ENCODE measurements at regions not wholly inside any gene's neighbourhood (a gene's known extent, or its start where the extent isn't known, plus 50 kb on each side); places are given as distances from the start of the nearest gene placed in this dataset.
A peak's percentile ranks its signal among the peaks of the same experiment; 100 is the strongest.
"Not testable (repeated sequence)": the region's sequence is repeated elsewhere in the genome, so short reads cannot be mapped to it uniquely, and the experiment has no call there.

DNA sequence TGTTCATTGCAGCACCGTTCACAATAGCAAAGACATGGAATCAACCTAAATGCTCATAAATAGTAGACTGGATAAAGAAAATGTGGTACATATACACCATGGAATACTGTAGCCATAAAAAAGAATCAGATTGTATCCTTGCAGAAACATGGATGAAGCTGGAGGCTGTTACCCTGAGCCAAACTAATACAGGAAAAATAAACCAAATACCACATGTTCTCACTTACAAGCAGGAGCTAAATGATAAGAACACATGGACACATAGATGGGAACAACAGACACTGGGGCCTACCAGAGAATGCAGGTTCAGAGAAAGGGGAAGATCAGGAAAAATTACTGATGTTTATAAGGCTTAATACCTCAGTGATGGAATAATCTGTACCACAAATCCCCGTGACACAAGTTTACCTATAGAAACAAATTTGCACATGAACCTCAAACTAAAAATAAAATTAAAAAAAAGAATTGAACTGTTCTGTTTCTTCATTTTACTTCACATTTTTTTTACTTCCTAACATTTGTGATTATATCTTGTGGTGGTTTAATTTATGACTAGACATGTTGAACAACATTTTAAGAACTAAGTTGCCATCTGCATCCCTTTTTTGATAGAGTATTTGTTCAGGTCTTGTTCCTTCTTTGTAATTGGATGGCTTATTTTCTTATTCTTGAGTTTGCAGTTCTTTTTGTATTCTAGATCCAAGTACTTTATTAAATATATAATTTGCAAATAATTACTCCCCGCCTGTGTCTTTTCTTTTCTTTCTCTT is 835.2 kb downstream of the FSCB start:
- no peaks in the 10 kb centered on the region for H3K9me3 ChIP-seq
- DNase-seq, result no peak
- 89 to 91% methylated on average over 3 of the region's 3 CpGs for WGBS, 2 donors
- no peak for FAIRE-seq
- H3K27ac ChIP-seq, result no peak overlapping the region
- no peaks in the 10 kb centered on the region for H3K4me1 ChIP-seq
- no peaks in the 10 kb centered on the region for H3K36me3 ChIP-seq
- intact Hi-C loops (cut with DNase I), result no loop called here
- ATAC-seq, result no peak
- TF ChIP-seq, protein P1, sequence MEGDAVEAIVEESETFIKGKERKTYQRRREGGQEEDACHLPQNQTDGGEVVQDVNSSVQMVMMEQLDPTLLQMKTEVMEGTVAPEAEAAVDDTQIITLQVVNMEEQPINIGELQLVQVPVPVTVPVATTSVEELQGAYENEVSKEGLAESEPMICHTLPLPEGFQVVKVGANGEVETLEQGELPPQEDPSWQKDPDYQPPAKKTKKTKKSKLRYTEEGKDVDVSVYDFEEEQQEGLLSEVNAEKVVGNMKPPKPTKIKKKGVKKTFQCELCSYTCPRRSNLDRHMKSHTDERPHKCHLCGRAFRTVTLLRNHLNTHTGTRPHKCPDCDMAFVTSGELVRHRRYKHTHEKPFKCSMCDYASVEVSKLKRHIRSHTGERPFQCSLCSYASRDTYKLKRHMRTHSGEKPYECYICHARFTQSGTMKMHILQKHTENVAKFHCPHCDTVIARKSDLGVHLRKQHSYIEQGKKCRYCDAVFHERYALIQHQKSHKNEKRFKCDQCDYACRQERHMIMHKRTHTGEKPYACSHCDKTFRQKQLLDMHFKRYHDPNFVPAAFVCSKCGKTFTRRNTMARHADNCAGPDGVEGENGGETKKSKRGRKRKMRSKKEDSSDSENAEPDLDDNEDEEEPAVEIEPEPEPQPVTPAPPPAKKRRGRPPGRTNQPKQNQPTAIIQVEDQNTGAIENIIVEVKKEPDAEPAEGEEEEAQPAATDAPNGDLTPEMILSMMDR (IDR thresholded peaks at IDR 0.05), result no peak
- no peaks in the 10 kb centered on the region for H3K27me3 ChIP-seq
- H3K4me3 ChIP-seq, result no peak overlapping the region

DNA sequence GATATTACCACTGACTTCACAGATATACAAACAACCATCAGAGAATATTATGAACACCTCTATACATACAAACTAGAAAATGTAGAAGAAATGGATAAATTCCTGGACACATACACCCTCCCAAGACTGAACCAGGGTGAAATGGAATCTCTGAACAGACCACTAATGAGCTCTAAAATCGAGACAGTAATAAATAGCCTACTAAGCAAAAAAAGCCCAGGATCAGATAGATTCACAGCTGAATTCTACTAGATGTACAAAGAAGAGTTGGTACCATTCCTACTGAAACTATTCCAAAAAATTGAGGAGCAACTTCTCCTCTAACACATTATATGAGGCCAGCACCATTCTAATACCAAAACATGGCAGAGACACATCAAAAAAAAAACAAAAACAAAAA is 837.7 kb downstream of the FSCB start:
- 44 to 47% methylated on average over 1 of the region's 1 CpG for WGBS, 2 donors
- no peak for ATAC-seq
- no peak for FAIRE-seq
- H3K4me1 ChIP-seq, result peaks cover 0 to 3% (median 2%) of the 10 kb centered on the region in 3 donors
- H3K9me3 ChIP-seq, result no peaks in the 10 kb centered on the region
- H3K36me3 ChIP-seq, result no peaks in the 10 kb centered on the region
- H3K27ac ChIP-seq, result no peak overlapping the region
- H3K4me3 ChIP-seq, result no peak overlapping the region
- TF ChIP-seq, protein P1 (IDR thresholded peaks at IDR 0.05), result no peak
- H3K27me3 ChIP-seq, result no peaks in the 10 kb centered on the region
- DNase-seq, result no peak
- intact Hi-C loops (cut with DNase I), result no loop called here

DNA sequence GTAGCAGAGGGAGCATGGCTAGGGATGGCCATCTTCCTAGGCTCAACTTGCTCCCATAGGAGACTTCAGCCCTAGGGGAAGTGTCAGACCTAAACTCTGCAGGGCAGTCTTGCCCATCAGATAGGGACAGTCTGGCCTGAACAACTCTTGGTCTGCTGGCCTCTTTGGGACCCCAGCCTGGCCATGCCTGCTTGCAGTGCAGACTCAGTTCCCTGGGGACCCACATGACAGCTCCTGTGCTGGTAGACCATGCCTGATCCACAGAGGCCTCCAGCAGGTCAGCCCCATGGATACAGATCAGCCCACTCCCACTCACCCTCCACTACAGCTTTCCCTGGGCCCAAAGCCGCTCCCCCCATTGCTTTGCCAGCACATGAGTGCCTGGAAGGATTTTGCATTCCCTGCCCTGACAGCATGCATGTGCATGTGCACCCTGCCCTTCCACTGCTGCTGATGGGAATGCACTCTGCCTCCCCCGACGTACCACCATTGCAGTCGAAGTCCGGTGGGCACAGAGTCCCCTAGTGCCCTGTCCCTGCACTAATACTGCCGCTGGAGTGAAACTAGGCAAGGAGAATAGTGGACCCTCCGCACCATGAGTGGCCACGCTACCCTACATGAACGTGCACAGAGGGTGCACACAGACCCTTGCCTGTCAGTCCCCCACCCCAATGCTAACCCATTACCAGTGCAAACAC is 841.4 kb downstream of the FSCB start:
- no peak overlapping the region for H3K27ac ChIP-seq
- H3K4me3 ChIP-seq, result no peak overlapping the region
- no peaks in the 10 kb centered on the region for H3K27me3 ChIP-seq
- 85% methylated on average over 9 of the region's 9 CpGs for WGBS, 2 donors
- peaks cover 0 to 6% (median 3%) of the 10 kb centered on the region in 3 donors for H3K4me1 ChIP-seq
- TF ChIP-seq, protein P1 (IDR thresholded peaks at IDR 0.05), result no peak
- FAIRE-seq (no peak), ATAC-seq (no peak), DNase-seq (peak in 1 of 6 donors; percentile 34)
- H3K36me3 ChIP-seq, result no peaks in the 10 kb centered on the region
- no peaks in the 10 kb centered on the region for H3K9me3 ChIP-seq
- intact Hi-C loops (cut with DNase I), result no loop called here

DNA sequence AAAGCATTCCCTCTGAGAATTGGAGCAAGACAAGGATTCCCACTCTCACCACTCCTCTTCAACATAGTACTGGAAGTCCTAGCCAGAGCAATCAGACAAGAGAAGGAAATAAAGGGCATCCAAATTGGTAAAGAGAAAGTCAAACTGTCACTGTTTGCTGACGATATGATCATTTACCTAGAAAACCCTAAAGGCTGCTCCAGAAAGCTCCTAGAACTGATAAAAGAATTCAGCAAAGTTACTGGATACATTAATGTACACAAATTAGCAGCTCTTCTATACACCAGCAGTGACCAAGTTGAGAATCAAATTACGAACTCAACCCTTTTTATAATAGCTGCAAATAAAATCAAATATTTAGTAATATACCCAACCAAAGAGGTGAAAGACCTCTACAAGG is 851.9 kb downstream of the FSCB start:
- H3K27me3 ChIP-seq; intact Hi-C loops (cut with DNase I); H3K36me3 ChIP-seq; DNase-seq; H3K4me1 ChIP-seq; FAIRE-seq; H3K27ac ChIP-seq; H3K9me3 ChIP-seq; ATAC-seq; H3K4me3 ChIP-seq: not testable (repeated sequence)
- 67 to 78% methylated on average over 2 of the region's 2 CpGs for WGBS, 2 donors

DNA sequence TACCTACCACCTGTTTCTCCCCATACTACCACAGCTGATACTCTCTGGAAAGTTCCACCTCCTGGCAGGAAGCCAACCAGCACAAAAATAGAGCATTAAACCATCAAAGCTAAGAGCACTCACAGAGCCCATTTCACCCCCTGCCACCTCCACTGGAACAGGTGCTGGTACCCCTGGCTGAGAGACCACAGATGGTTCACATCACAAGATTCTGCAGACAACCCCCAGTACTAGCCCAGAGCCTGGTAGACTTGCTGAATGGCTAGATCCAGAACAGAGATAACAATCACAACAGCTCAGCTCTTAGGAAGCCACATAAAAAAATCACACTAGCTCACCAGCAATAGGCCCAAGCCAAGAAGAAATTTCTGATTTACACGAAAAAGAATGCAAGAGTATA is 855.2 kb downstream of the FSCB start:
- DNase-seq (no peak), FAIRE-seq (no peak), ATAC-seq (no peak)
- Histone ChIP-seq H3K36me3 (no peaks in the 10 kb centered on the region), H3K4me1 (no peaks in the 10 kb centered on the region), H3K4me3 (no peak overlapping the region), H3K27ac (no peak overlapping the region), H3K9me3 (no peaks in the 10 kb centered on the region), H3K27me3 (no peaks in the 10 kb centered on the region)
- TF ChIP-seq, protein P1 (IDR thresholded peaks at IDR 0.05), result no peak
- WGBS, 2 donors, result 63 to 78% methylated on average over 1 of the region's 1 CpG
- intact Hi-C loops (cut with DNase I), result no loop called here

Measured in pancreas (tissue), 10 donors.